PC-9 (cell line): ENCODE measurements at regions not wholly inside any gene's neighbourhood (a gene's known extent, or its start where the extent isn't known, plus 50 kb on each side); places are given as distances from the start of the nearest gene placed in this dataset.

Experiments used
- BruUV-seq: library from RNA; stranded (reverse); fragments of 400-500 nt; replicated peaks from 2 replicates; lab custom pipeline; 2021; lab: Mats Ljungman, UMichigan
- CTCF ChIA-PET: fragments of 300-600 bp; sonication (Branson Sonifier 250); formaldehyde crosslinking; loops from one replicate; lab custom pipeline; 2022; ENCODE audit warnings: antibody characterized with exemption; lab: Charles Lee
- POLR2A ChIA-PET: fragments of 300-600 bp; sonication (Branson Sonifier 250); formaldehyde crosslinking; loops from one replicate; lab custom pipeline; 2022; ENCODE audit warnings: antibody characterized with exemption; ENCODE audit not compliant: unreplicated experiment; lab: Charles Lee
- DNase-seq, 2 experiments: peaks; one replicate each; pipeline versions ENCODE4 v3.0.0 to v3.0.0-alpha.2; 2015 to 2022; ENCODE audit warnings: mixed read lengths in 1 of 2
- H2AFZ ChIP-seq: fragments of 200-600 bp; sonication (generic); 2 replicates; pipeline ENCODE4 v1.8.1; 2017; ENCODE audit warnings: antibody characterized with exemption
- H3F3A ChIP-seq: fragments of 200-600 bp; sonication (generic); 2 replicates; pipeline ENCODE4 v1.8.1; 2017; ENCODE audit warnings: antibody characterized with exemption, mild to moderate bottlenecking, low read depth; ENCODE audit not compliant: insufficient read depth
- H3K27ac ChIP-seq: fragments of 200-600 bp; sonication (generic); 2 replicates; pipeline ENCODE4 v1.6.1; 2016; ENCODE audit warnings: mixed run types
- H3K27me3 ChIP-seq: fragments of 200-600 bp; sonication (generic); 2 replicates; pipeline ENCODE4 v1.6.1; 2016; ENCODE audit warnings: low read depth, mixed run types; ENCODE audit not compliant: insufficient read depth
- H3K36me3 ChIP-seq: fragments of 200-600 bp; sonication (generic); 2 replicates; pipeline ENCODE4 v1.6.1; 2016; ENCODE audit warnings: low read depth, mixed run types
- H3K4me1 ChIP-seq: fragments of 200-600 bp; sonication (generic); replicated peaks from 2 replicates; pipeline ENCODE4 v1.6.1; 2016; ENCODE audit warnings: mixed run types; ENCODE audit not compliant: insufficient read depth
- H3K4me2 ChIP-seq: fragments of 200-600 bp; sonication (generic); 2 replicates; pipeline ENCODE4 v1.6.1; 2017; ENCODE audit warnings: mixed run types
- H3K4me3 ChIP-seq: fragments of 200-600 bp; sonication (generic); 2 replicates; pipeline ENCODE4 v1.6.1; 2016; ENCODE audit warnings: mixed run types
- H3K79me2 ChIP-seq: fragments of 200-600 bp; sonication (generic); 2 replicates; pipeline ENCODE4 v1.6.1; 2017; ENCODE audit warnings: low read depth, mixed run types
- H3K9me2 ChIP-seq: fragments of 200-600 bp; sonication (generic); 2 replicates; pipeline ENCODE4 v1.8.1; 2017; ENCODE audit warnings: mild to moderate bottlenecking; ENCODE audit not compliant: insufficient read depth
- H3K9me3 ChIP-seq: fragments of 200-600 bp; sonication (generic); 2 replicates; pipeline ENCODE4 v1.8.1; 2016; ENCODE audit warnings: low read depth; ENCODE audit not compliant: insufficient read depth
- H4K20me1 ChIP-seq: fragments of 200-600 bp; sonication (generic); 2 replicates; pipeline ENCODE4 v1.8.1; 2017; ENCODE audit not compliant: insufficient read depth
- EZH2 ChIP-seq: fragments of 200-600 bp; sonication (generic); IDR thresholded peaks from 2 replicates; pipeline ENCODE4 v1.8.0; 2017; ENCODE audit warnings: antibody characterized with exemption, low read depth
- intact Hi-C: fragments of 100-400 bp; cut with micrococcal nuclease; formaldehyde crosslinking; loops from one replicate; pipeline ENCODE4 v1.10.0; 2022; ENCODE audit not compliant: unreplicated experiment
- TF ChIP-seq, protein P1 (sequence below): fragments of 200-600 bp; sonication (generic); conservative IDR thresholded peaks from 2 replicates; pipeline ENCODE4 v1.6.1; 2017; ENCODE audit warnings: mixed run types, antibody characterized with exemption, mild to moderate bottlenecking, moderate library complexity

DNA sequence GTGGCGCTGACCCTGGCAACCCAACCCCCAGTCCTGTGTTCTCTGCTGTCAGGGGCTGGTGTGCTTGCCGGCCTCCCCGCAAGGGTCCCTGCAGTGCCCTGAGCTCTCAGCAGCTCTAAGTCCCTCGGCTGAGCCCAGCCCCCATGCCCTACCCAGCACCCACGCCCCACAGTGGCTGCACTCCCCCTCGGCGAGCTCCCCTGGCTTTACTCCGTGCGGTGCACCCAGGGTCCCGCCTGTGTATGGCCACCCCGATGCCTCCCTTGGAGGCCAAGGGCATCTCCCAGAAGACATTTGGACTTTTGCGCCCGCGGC lies 72.5 kb upstream of the SHISAL1 start:
- Histone ChIP-seq H3K4me3 (no peak overlapping the region), H3F3A (no peaks in the 10 kb centered on the region), H4K20me1 (no peaks in the 10 kb centered on the region), H3K9me2 (no peaks in the 10 kb centered on the region), H3K27ac (no peak overlapping the region), H3K36me3 (no peaks in the 10 kb centered on the region), H3K79me2 (no peaks in the 10 kb centered on the region), H3K27me3 (no peaks in the 10 kb centered on the region), H3K4me1 (no peaks in the 10 kb centered on the region), H3K4me2 (no peak overlapping the region), H3K9me3 (no peaks in the 10 kb centered on the region), H2AFZ (no peak overlapping the region)
- no peak for DNase-seq
- no peak for TF ChIP-seq EZH2
- TF ChIP-seq, protein P1, sequence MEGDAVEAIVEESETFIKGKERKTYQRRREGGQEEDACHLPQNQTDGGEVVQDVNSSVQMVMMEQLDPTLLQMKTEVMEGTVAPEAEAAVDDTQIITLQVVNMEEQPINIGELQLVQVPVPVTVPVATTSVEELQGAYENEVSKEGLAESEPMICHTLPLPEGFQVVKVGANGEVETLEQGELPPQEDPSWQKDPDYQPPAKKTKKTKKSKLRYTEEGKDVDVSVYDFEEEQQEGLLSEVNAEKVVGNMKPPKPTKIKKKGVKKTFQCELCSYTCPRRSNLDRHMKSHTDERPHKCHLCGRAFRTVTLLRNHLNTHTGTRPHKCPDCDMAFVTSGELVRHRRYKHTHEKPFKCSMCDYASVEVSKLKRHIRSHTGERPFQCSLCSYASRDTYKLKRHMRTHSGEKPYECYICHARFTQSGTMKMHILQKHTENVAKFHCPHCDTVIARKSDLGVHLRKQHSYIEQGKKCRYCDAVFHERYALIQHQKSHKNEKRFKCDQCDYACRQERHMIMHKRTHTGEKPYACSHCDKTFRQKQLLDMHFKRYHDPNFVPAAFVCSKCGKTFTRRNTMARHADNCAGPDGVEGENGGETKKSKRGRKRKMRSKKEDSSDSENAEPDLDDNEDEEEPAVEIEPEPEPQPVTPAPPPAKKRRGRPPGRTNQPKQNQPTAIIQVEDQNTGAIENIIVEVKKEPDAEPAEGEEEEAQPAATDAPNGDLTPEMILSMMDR, result no peak
- POLR2A ChIA-PET, result no interaction called here
- CTCF ChIA-PET, result no interaction called here
- no TSS peak for BruUV-seq
- intact Hi-C loops, result no loop called here

DNA sequence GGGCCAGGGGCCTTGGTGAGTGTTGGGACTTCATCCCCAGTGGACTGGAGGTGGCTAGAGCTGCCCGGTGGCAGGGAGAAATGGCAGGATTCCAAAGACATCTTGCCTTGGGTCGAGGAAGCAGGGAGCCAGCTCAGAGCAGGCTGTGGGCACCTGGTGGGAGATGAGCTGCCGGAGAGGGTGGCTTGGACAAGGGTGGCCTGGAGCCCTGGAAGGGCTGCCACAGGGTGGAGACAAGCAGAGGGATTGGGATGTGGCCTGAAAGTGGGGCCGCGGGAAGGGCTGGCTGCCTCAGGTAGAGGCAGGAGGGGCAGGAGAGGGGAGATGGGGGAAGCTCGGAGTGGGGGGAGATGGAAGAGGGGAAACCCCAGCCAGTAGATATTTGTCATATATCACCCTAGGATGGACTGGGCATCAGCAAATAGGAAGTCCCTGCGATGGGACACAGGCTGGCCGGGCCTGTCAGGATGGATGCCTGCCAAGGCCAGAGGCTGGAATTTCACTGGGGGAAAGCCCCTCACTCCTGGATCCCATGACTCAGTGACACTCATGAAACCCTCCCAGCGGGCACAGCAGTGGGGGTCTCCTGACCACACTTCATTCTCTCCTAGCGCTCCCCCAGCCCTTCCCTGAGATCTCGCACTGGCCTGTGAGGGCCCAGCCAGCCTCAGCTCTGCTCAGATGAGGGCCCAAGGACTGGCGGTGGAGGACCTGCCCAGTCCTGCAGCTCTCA lies 72.0 kb upstream of the SHISAL1 start:
- no peak overlapping the region for H2AFZ ChIP-seq
- CTCF ChIA-PET, result no interaction called here
- no peaks in the 10 kb centered on the region for H3K9me2 ChIP-seq
- POLR2A ChIA-PET, result no interaction called here
- H3K27ac ChIP-seq, result no peak overlapping the region
- DNase-seq, result no peak
- no peaks in the 10 kb centered on the region for H3K27me3 ChIP-seq
- H3K9me3 ChIP-seq, result no peaks in the 10 kb centered on the region
- H3K4me2 ChIP-seq, result no peak overlapping the region
- no peak for TF ChIP-seq EZH2
- TF ChIP-seq, protein P1, result no peak
- BruUV-seq, result no TSS peak
- intact Hi-C loops, result no loop called here
- H3K36me3 ChIP-seq, result no peaks in the 10 kb centered on the region
- no peaks in the 10 kb centered on the region for H3K4me1 ChIP-seq
- no peak overlapping the region for H3K4me3 ChIP-seq
- no peaks in the 10 kb centered on the region for H3K79me2 ChIP-seq
- no peaks in the 10 kb centered on the region for H3F3A ChIP-seq
- H4K20me1 ChIP-seq, result no peaks in the 10 kb centered on the region

DNA sequence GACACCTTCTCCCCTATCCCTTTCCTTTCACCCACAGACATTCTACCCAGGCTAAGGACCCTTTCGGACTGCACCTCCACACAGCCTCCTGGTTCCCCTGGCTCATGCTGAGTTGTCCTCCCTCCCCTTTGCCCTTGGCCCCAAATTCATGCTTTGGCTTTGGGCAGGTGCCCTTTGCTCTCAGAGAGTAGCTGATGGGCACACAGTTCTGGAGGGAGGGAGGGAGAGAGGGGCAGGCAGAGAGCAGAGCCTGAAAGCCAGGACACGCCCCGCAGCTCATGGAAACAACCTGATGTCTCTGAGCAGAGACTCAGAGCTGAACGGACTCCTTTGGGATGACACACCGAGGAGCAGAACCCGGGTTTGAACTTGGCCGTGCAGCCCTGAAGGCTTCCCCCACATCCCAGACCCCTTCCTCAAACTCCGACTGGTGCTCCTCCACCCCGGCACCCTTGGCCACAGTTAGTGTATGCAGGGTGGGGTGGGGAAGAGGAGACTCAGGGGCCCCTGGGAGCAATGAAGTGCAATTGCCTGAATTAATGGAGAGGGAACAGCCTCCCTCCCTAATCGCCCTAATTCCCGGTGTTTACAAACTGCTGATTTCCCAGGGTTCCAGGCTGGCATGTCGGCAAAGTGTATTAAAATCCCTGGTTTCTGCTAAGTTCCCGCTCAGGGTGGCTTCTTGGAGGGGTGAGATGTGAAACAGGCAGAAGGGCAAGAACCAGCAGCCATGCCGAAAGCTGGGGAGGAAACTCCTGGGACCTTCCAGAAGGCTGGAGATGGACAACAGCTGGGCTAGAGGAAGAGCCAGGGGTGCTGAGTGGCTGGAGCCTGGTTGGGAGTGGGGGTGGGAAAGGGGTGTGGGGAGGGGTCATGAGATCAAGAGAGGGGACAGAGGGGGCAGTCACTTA lies 71.2 kb upstream of the SHISAL1 start:
- Histone ChIP-seq H3K4me2 (no peak overlapping the region), H3K27ac (no peak overlapping the region), H2AFZ (no peak overlapping the region), H3K79me2 (no peaks in the 10 kb centered on the region), H3K4me3 (no peak overlapping the region), H3K9me2 (no peaks in the 10 kb centered on the region), H3K27me3 (no peaks in the 10 kb centered on the region), H3K36me3 (no peaks in the 10 kb centered on the region), H4K20me1 (no peaks in the 10 kb centered on the region), H3K4me1 (no peaks in the 10 kb centered on the region), H3F3A (no peaks in the 10 kb centered on the region), H3K9me3 (no peaks in the 10 kb centered on the region)
- CTCF ChIA-PET, result no interaction called here
- DNase-seq, result no peak
- POLR2A ChIA-PET, result no interaction called here
- TF ChIP-seq, protein P1, result no peak
- no peak for TF ChIP-seq EZH2
- intact Hi-C loops, result no loop called here
- BruUV-seq, result no TSS peak
